ENCODE measurements at regions not wholly inside any gene's neighbourhood (a gene's known extent, or its start where the extent isn't known, plus 50 kb on each side); places are given as distances from the start of the nearest gene placed in this dataset.

GRCh38 chr2:66306483-66306882 is 128.4 kb upstream of the MEIS1 start:
- DNase-seq (ENCODE audit: low spot score) (no peak), ATAC-seq (no peak), FAIRE-seq (no peak)
- Histone ChIP-seq H4K20me1 (ENCODE audit: insufficient read depth, low read length) (no peaks in the 10 kb centered on the region), H3K4me2 (ENCODE audit: low read depth, low read length) (no peak overlapping the region), H3K9ac (ENCODE audit: insufficient read depth, low read depth, low read length) (no peak overlapping the region), H3K27ac (ENCODE audit: extremely low read length, insufficient read depth, low read length) (no peak overlapping the region), H3K36me3 (replicated peaks in 1 of 2; ENCODE audit: control insufficient read depth in 1 of 2, insufficient read depth in 2 of 2, low read length in 2 of 2) (no peaks in the 10 kb centered on the region), H3K4me1 (ENCODE audit: insufficient read depth, low read length) (no peaks in the 10 kb centered on the region), H3K27me3 (ENCODE audit: control insufficient read depth in 1 of 2, insufficient read depth in 2 of 2, low read length in 2 of 2) (peaks cover 0 to 7% of the 10 kb centered on the region in 2 experiments; a peak in 1 of 5 replicates), H3K79me2 (ENCODE audit: insufficient read depth, low read length) (no peaks in the 10 kb centered on the region), H2AFZ (ENCODE audit: low read length) (no peak overlapping the region), H3K9me3 (ENCODE audit: low read length) (no peaks in the 10 kb centered on the region), H3K4me3 (replicated peaks in 1 of 3; ENCODE audit: insufficient read depth in 1 of 3, low read depth in 2 of 3, low read length in 3 of 3) (no peak overlapping the region)
- BruUV-seq (replicated peaks), result no TSS peak
- CTCF ChIA-PET (ENCODE audit: low intra/inter-chr PET ratio, low total read pairs), result no interaction called here
- intact Hi-C loops (cut with micrococcal nuclease; ENCODE audit: unreplicated experiment), result no loop called here
- POLR2A ChIA-PET, result no interaction called here
- in situ Hi-C loops (cut with HindIII; ENCODE audit: extremely low pct_ligation_motif_present, low pct_unique_long_range_greater_than_20kb), result no loop called here
- TF ChIP-seq ZNF446 (CRISPR knock-in tag; IDR thresholded peaks at IDR 0.05) (no peak), ZBTB10 (CRISPR knock-in tag; IDR thresholded peaks at IDR 0.05; ENCODE audit: borderline replicate concordance) (no peak)
- TF ChIP-seq, protein P1, sequence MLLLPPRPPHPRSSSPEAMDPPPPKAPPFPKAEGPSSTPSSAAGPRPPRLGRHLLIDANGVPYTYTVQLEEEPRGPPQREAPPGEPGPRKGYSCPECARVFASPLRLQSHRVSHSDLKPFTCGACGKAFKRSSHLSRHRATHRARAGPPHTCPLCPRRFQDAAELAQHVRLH (CRISPR knock-in tag; IDR thresholded peaks at IDR 0.05; ENCODE audit: borderline replicate concordance, low read depth), result no peak
- WGBS (ENCODE audit: low lambda C conversion rate), result 0% methylated on average over 1 of the region's 1 CpG

- H3K4me1 ChIP-seq (ENCODE audit: insufficient read depth, low read length), result no peaks in the 10 kb centered on the region
- ATAC-seq (no peak), FAIRE-seq (no peak), DNase-seq (ENCODE audit: low spot score) (no peak)
- no peak overlapping the region for H2AFZ ChIP-seq (ENCODE audit: low read length)
- H3K79me2 ChIP-seq (ENCODE audit: insufficient read depth, low read length), result no peaks in the 10 kb centered on the region
- no peak overlapping the region for H3K9ac ChIP-seq (ENCODE audit: insufficient read depth, low read depth, low read length)
- TF ChIP-seq, protein P2, sequence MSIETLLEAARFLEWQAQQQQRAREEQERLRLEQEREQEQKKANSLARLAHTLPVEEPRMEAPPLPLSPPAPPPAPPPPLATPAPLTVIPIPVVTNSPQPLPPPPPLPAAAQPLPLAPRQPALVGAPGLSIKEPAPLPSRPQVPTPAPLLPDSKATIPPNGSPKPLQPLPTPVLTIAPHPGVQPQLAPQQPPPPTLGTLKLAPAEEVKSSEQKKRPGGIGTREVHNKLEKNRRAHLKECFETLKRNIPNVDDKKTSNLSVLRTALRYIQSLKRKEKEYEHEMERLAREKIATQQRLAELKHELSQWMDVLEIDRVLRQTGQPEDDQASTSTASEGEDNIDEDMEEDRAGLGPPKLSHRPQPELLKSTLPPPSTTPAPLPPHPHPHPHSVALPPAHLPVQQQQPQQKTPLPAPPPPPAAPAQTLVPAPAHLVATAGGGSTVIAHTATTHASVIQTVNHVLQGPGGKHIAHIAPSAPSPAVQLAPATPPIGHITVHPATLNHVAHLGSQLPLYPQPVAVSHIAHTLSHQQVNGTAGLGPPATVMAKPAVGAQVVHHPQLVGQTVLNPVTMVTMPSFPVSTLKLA (IDR thresholded peaks at IDR 0.05), result peak; percentile 59; the same call in 1 of the 2 replicates
- no peak for TF ChIP-seq POLR2A (IDR thresholded peaks at IDR 0.05; ENCODE audit: insufficient read depth in 1 of 2, low read depth in 2 of 2, low read length in 2 of 2)
- no peak overlapping the region for H3K27ac ChIP-seq (ENCODE audit: extremely low read length, insufficient read depth, low read length)
- no peak overlapping the region for H3K4me3 ChIP-seq (replicated peaks in 1 of 3; ENCODE audit: insufficient read depth in 1 of 3, low read depth in 2 of 3, low read length in 3 of 3)
- H3K27me3 ChIP-seq (ENCODE audit: control insufficient read depth in 1 of 2, insufficient read depth in 2 of 2, low read length in 2 of 2), result peaks cover 0 to 14% of the 10 kb centered on the region in 2 experiments; a peak in 1 of 5 replicates
- in situ Hi-C loops (cut with HindIII; ENCODE audit: extremely low pct_ligation_motif_present, low pct_unique_long_range_greater_than_20kb) (no loop called here), intact Hi-C loops (cut with micrococcal nuclease; ENCODE audit: unreplicated experiment) (no loop called here)
- CTCF ChIA-PET (ENCODE audit: low intra/inter-chr PET ratio, low total read pairs), result no interaction called here
- H3K36me3 ChIP-seq (replicated peaks in 1 of 2; ENCODE audit: control insufficient read depth in 1 of 2, insufficient read depth in 2 of 2, low read length in 2 of 2), result no peaks in the 10 kb centered on the region
- no TSS peak for BruUV-seq (replicated peaks)
- no peak overlapping the region for H3K4me2 ChIP-seq (ENCODE audit: low read depth, low read length)
- POLR2A ChIA-PET, result no interaction called here
- no peaks in the 10 kb centered on the region for H3K9me3 ChIP-seq (ENCODE audit: low read length)
- WGBS (ENCODE audit: low lambda C conversion rate), result 16% methylated on average over 12 of the region's 12 CpGs
- no peaks in the 10 kb centered on the region for H4K20me1 ChIP-seq (ENCODE audit: insufficient read depth, low read length)
Measured at GRCh38 chr2:66305718-66306117, 129.2 kb upstream of the MEIS1 start.
